Activated naive CD8-positive, alpha-beta T cell treated with anti-CD3 and anti-CD28 coated beads, Interleukin-2, amount 50 U/mL, for 24 hours (primary cell): ENCODE measurements at regions not wholly inside any gene's neighbourhood (a gene's known extent, or its start where the extent isn't known, plus 50 kb on each side); places are given as distances from the start of the nearest gene placed in this dataset.

ENCODE experiments used
- ATAC-seq: fragments of 150-1000 bp; cut with Tn5 transposase; one replicate; pipeline ENCODE4 v1.10.0; 2021
- DNase-seq: peaks from one replicate; pipeline ENCODE4 v3.0.0; 2021
- H3K27ac Mint-ChIP-seq: one replicate; pipeline ENCODE4 v1.8.0; 2021; ENCODE audit warnings: mild to moderate bottlenecking, mixed read lengths
- H3K27me3 Mint-ChIP-seq: one replicate; pipeline ENCODE4 v1.8.0; 2021; ENCODE audit warnings: mixed read lengths
- H3K36me3 Mint-ChIP-seq: one replicate; pipeline ENCODE4 v1.8.0; 2021; ENCODE audit warnings: low read depth, mixed read lengths
- H3K4me1 Mint-ChIP-seq: one replicate; pipeline ENCODE4 v1.8.0; 2021; ENCODE audit warnings: mixed read lengths
- H3K4me3 Mint-ChIP-seq: one replicate; pipeline ENCODE4 v1.8.0; 2021; ENCODE audit warnings: mild to moderate bottlenecking, moderate library complexity, mixed read lengths
- H3K9me3 Mint-ChIP-seq: one replicate; pipeline ENCODE4 v1.8.0; 2021; ENCODE audit warnings: mixed read lengths

GRCh38 chr15:96583671-96584070 lies 253.2 kb downstream of the NR2F2 start:
- Mint-ChIP-seq H3K9me3 (no peaks in the 10 kb centered on the region), H3K27me3 (no peaks in the 10 kb centered on the region), H3K36me3 (no peaks in the 10 kb centered on the region), H3K27ac (no peak overlapping the region), H3K4me1 (no peaks in the 10 kb centered on the region), H3K4me3 (no peak overlapping the region)
- ATAC-seq (no peak), DNase-seq (no peak)

GRCh38 chr15:96585484-96586386 lies 255.2 kb downstream of the NR2F2 start:
- no peaks in the 10 kb centered on the region for H3K4me1 Mint-ChIP-seq
- ATAC-seq = no peak
- H3K27ac Mint-ChIP-seq = no peak overlapping the region
- no peaks in the 10 kb centered on the region for H3K27me3 Mint-ChIP-seq
- no peaks in the 10 kb centered on the region for H3K36me3 Mint-ChIP-seq
- H3K9me3 Mint-ChIP-seq = no peaks in the 10 kb centered on the region
- no peak overlapping the region for H3K4me3 Mint-ChIP-seq
- no peak for DNase-seq

- no peak for DNase-seq
- Mint-ChIP-seq H3K4me3 (no peak overlapping the region), H3K27me3 (no peaks in the 10 kb centered on the region), H3K36me3 (no peaks in the 10 kb centered on the region), H3K9me3 (no peaks in the 10 kb centered on the region), H3K27ac (no peak overlapping the region), H3K4me1 (no peaks in the 10 kb centered on the region)
- no peak for ATAC-seq
Observed at GRCh38 chr15:96586901-96587300, 256.4 kb downstream of the NR2F2 start.

- Mint-ChIP-seq H3K9me3 (no peaks in the 10 kb centered on the region), H3K4me1 (no peaks in the 10 kb centered on the region), H3K36me3 (no peaks in the 10 kb centered on the region), H3K4me3 (no peak overlapping the region), H3K27me3 (peaks cover 3% of the 10 kb centered on the region), H3K27ac (no peak overlapping the region)
- ATAC-seq (no peak), DNase-seq (no peak)
Observed at GRCh38 chr15:96589864-96590263, 259.4 kb downstream of the NR2F2 start.

GRCh38 chr15:96593735-96594134 lies 263.2 kb downstream of the NR2F2 start:
- peaks cover 3% of the 10 kb centered on the region for H3K27me3 Mint-ChIP-seq
- DNase-seq (no peak), ATAC-seq (no peak)
- H3K36me3 Mint-ChIP-seq = no peaks in the 10 kb centered on the region
- no peak overlapping the region for H3K4me3 Mint-ChIP-seq
- no peaks in the 10 kb centered on the region for H3K9me3 Mint-ChIP-seq
- H3K4me1 Mint-ChIP-seq = no peaks in the 10 kb centered on the region
- H3K27ac Mint-ChIP-seq = no peak overlapping the region

- Mint-ChIP-seq H3K4me1 (no peaks in the 10 kb centered on the region), H3K27ac (no peak overlapping the region), H3K36me3 (no peaks in the 10 kb centered on the region), H3K4me3 (no peak overlapping the region), H3K27me3 (peaks cover 3% of the 10 kb centered on the region), H3K9me3 (no peaks in the 10 kb centered on the region)
- no peak for DNase-seq
- no peak for ATAC-seq
Observed at GRCh38 chr15:96595951-96596350, 265.5 kb downstream of the NR2F2 start.

- Mint-ChIP-seq H3K9me3 (no peaks in the 10 kb centered on the region), H3K27me3 (peaks cover 3% of the 10 kb centered on the region), H3K4me3 (no peak overlapping the region), H3K27ac (no peak overlapping the region), H3K36me3 (no peaks in the 10 kb centered on the region), H3K4me1 (no peaks in the 10 kb centered on the region)
- ATAC-seq (no peak), DNase-seq (no peak)
Observed at GRCh38 chr15:96598514-96598913, 268.0 kb downstream of the NR2F2 start.

- Mint-ChIP-seq H3K36me3 (no peaks in the 10 kb centered on the region), H3K27me3 (peaks cover 2% of the 10 kb centered on the region), H3K27ac (no peak overlapping the region), H3K4me1 (no peaks in the 10 kb centered on the region), H3K9me3 (no peaks in the 10 kb centered on the region), H3K4me3 (no peak overlapping the region)
- no peak for ATAC-seq
- DNase-seq = no peak
Observed at GRCh38 chr15:96599268-96599667, 268.8 kb downstream of the NR2F2 start.

- no peaks in the 10 kb centered on the region for H3K36me3 Mint-ChIP-seq
- no peak overlapping the region for H3K4me3 Mint-ChIP-seq
- ATAC-seq = no peak
Observed at GRCh38 chr15:96600350-96600749, 269.9 kb downstream of the NR2F2 start.

GRCh38 chr15:96606617-96607016 lies 276.1 kb downstream of the NR2F2 start:
- H3K4me1 Mint-ChIP-seq = no peaks in the 10 kb centered on the region
- DNase-seq (no peak), ATAC-seq (no peak)
- H3K27ac Mint-ChIP-seq = no peak overlapping the region
- no peaks in the 10 kb centered on the region for H3K27me3 Mint-ChIP-seq
- peaks cover 3% of the 10 kb centered on the region for H3K9me3 Mint-ChIP-seq
- no peak overlapping the region for H3K4me3 Mint-ChIP-seq
- H3K36me3 Mint-ChIP-seq = no peaks in the 10 kb centered on the region

More at GRCh38 chr15:96600350-96600749, 269.9 kb downstream of the NR2F2 start:
- Mint-ChIP-seq H3K27ac (no peak overlapping the region), H3K9me3 (no peaks in the 10 kb centered on the region), H3K4me1 (no peaks in the 10 kb centered on the region), H3K27me3 (no peaks in the 10 kb centered on the region)
- no peak for DNase-seq

GRCh38 chr15:96610757-96611156 lies 280.3 kb downstream of the NR2F2 start:
- Mint-ChIP-seq H3K4me1 (no peaks in the 10 kb centered on the region), H3K27me3 (no peaks in the 10 kb centered on the region), H3K9me3 (peaks cover 17% of the 10 kb centered on the region), H3K36me3 (no peaks in the 10 kb centered on the region), H3K4me3 (no peak overlapping the region), H3K27ac (no peak overlapping the region)
- ATAC-seq (no peak), DNase-seq (no peak)

GRCh38 chr15:96612917-96613316 lies 282.4 kb downstream of the NR2F2 start:
- H3K36me3 Mint-ChIP-seq = no peaks in the 10 kb centered on the region

GRCh38 chr15:96619174-96619573 lies 288.7 kb downstream of the NR2F2 start:
- H3K27me3 Mint-ChIP-seq = peaks cover 3% of the 10 kb centered on the region
- H3K27ac Mint-ChIP-seq = no peak overlapping the region
- ATAC-seq = no peak

More at GRCh38 chr15:96612917-96613316, 282.4 kb downstream of the NR2F2 start:
- no peak overlapping the region for H3K4me3 Mint-ChIP-seq
- H3K4me1 Mint-ChIP-seq = no peaks in the 10 kb centered on the region
- H3K27me3 Mint-ChIP-seq = peaks cover 3% of the 10 kb centered on the region
- H3K9me3 Mint-ChIP-seq = peaks cover 17% of the 10 kb centered on the region
- ATAC-seq = no peak
- DNase-seq = no peak
- H3K27ac Mint-ChIP-seq = no peak overlapping the region

GRCh38 chr15:96622714-96623113 lies 292.2 kb downstream of the NR2F2 start:
- Mint-ChIP-seq H3K27ac (no peak overlapping the region), H3K27me3 (peaks cover 3% of the 10 kb centered on the region)

More at GRCh38 chr15:96619174-96619573, 288.7 kb downstream of the NR2F2 start:
- Mint-ChIP-seq H3K36me3 (no peaks in the 10 kb centered on the region), H3K4me1 (no peaks in the 10 kb centered on the region), H3K9me3 (peaks cover 4% of the 10 kb centered on the region), H3K4me3 (no peak overlapping the region)
- DNase-seq = no peak

GRCh38 chr15:96625256-96625655 lies 294.8 kb downstream of the NR2F2 start:
- ATAC-seq (no peak), DNase-seq (no peak)
- Mint-ChIP-seq H3K9me3 (no peaks in the 10 kb centered on the region), H3K27me3 (peaks cover 2% of the 10 kb centered on the region), H3K36me3 (no peaks in the 10 kb centered on the region), H3K4me1 (no peaks in the 10 kb centered on the region), H3K4me3 (no peak overlapping the region), H3K27ac (no peak overlapping the region)

More at GRCh38 chr15:96622714-96623113, 292.2 kb downstream of the NR2F2 start:
- Mint-ChIP-seq H3K4me1 (no peaks in the 10 kb centered on the region), H3K36me3 (no peaks in the 10 kb centered on the region), H3K4me3 (no peak overlapping the region), H3K9me3 (no peaks in the 10 kb centered on the region)
- ATAC-seq (no peak), DNase-seq (no peak)
